ENCODE measurements at regions not wholly inside any gene's neighbourhood (a gene's known extent, or its start where the extent isn't known, plus 50 kb on each side); places are given as distances from the start of the nearest gene placed in this dataset.
"Not testable (repeated sequence)": the region's sequence is repeated elsewhere in the genome, so short reads cannot be mapped to it uniquely, and the experiment has no call there.

GRCh38 chr2:64745562-64745961 is 91.8 kb upstream of the SERTAD2 start:
- DNase-seq: no peak

- not testable (repeated sequence) for DNase-seq
Measured at GRCh38 chr2:64747690-64748091, 94.0 kb upstream of the SERTAD2 start.

DNA sequence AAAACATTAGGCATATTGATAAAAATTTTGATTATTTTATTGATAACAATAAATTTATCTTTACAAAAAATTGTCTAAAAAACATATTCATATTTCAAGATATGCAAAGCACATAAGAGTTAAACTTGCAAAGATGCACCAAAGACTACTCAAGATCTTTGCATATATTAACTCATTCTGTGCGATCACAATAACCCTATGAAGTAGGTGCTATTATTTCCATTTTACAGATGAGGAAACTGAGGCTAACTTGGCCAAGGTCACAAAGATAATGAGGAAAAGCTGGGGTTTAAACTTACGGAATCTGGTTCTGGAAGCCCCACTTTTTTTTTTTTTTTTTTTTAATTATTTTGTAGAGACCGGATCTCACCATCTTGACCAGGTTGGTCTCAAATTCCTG is 94.4 kb upstream of the SERTAD2 start:
- no peak for DNase-seq

DNA sequence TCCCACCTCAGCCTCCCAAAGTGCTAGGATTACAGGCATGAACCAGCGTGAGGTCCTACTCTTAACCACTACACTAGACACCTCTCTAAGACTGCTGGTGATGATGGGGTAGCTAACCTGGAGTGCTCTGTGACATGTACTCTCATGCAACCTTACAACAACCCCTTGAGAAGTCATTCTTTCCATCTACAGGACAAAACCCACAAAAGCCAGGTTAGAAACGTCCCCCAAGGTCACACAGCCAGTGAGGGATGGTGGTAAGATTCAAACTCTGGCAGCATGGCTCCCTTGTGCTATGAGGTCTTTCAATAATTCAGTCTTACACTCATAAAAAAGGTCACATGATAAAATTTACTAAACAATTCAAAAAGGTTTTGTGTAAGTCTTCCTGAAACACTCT is 94.8 kb upstream of the SERTAD2 start:
- no peak for DNase-seq

GRCh38 chr2:64749446-64749845 is 95.7 kb upstream of the SERTAD2 start:
- no peak for DNase-seq

GRCh38 chr2:64750001-64750816 is 96.5 kb upstream of the SERTAD2 start:
- no peak for DNase-seq

DNA sequence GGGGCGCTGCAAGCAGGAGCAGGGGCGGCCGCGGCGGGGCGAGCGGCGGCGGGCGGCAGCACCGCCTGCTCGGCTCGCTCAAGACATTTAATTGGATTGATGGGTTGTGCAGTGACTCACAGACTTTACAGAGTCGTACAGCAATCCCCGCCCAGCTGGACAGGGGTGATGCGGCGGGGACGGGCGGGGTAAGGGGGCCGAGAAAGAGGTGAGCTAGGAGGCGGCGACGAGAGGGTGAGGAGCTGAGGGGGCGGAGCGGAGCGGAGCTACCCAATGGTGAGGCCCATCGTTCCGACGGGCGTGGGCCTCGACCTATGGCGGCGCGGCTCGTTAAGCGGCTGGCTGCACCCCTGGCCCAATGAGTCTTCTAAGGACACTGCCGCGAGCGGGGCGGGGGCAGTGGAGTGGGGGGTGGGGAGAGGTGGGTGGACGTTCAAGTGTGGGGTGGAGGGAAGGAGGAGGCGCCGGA is 97.1 kb upstream of the SERTAD2 start:
- DNase-seq: peak; percentile 98

GRCh38 chr2:64751286-64752260 is 97.9 kb upstream of the SERTAD2 start:
- no peak for DNase-seq

GRCh38 chr2:64753399-64753798 is 99.7 kb upstream of the SERTAD2 start:
- DNase-seq: no peak

DNA sequence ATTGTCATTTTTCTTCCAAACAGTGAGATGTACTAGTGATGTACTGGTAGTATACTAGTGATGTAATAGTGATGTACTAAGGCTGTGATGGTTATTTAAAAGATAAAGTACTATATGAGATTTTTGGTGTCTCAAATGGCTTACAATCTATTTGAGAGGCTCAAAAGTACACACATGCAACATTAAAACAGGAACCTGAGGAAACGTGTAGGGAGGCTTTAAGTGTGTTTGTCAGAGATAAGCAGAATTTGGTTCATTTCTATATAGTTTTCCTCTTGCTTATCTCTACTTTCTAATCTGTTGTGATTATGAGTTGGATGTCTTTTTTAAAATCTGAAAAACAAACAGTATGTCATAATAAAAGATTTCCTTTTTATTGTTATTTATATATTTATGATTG is 100.9 kb upstream of the SERTAD2 start:
- no peak for DNase-seq

- DNase-seq: no peak
Measured at GRCh38 chr2:64757126-64757525, 103.4 kb upstream of the SERTAD2 start.

DNA sequence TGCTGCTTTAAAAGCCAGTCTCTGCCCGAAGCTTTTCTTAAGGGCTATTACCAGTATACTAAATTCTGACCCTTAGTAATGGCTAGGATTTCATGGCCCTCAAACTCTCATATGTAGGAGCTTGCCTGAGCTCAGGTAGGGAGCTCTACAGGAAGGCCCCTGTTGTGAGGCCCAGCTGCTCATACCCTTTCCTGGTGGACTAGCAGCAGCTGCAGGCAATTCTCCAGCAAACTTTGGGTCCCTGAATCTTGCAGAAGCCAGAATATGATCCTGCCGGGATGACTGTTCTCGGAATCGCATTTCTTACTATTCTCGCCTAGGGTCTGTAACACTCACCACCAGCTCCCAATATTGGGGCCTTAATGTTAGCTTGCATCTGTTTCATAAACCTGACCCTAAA is 106.4 kb upstream of the SERTAD2 start:
- DNase-seq: no peak

DNA sequence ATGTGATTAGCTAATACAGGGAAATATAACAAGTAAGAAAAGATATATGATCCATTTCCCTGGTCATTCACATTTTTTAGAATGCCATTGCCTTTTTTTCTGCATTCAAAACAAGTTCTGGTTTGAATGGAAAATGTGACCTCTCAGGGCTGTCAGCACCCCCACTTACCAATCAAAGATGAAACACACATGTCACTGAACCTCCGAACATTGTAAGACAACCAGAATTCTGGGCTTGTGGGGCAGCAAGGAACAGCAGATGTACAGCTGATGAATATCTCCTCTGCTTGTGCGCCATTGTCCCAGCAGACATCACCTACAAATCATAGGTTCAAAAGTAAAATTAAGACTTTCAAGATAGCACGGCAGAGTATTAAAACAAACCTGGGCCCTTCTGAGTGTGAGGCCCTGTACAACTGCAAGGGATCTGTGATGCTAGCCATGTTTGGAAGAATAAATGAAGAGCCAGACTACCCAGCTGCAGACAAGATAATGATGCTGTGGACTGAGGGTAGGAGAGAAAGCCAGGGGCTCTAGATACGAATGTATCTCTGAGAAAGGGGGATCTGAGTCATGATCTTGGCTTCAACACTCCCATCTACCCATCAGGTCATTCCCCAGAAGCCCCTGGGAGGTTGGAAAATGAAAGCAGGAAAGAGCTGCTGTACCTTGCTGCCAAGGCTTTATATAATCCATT is 108.7 kb upstream of the SERTAD2 start:
- DNase-seq: no peak

- no peak for DNase-seq
Measured at GRCh38 chr2:64763126-64763525, 109.4 kb upstream of the SERTAD2 start.

GRCh38 chr2:64765160-64765805 is 111.6 kb upstream of the SERTAD2 start:
- DNase-seq: no peak

DNA sequence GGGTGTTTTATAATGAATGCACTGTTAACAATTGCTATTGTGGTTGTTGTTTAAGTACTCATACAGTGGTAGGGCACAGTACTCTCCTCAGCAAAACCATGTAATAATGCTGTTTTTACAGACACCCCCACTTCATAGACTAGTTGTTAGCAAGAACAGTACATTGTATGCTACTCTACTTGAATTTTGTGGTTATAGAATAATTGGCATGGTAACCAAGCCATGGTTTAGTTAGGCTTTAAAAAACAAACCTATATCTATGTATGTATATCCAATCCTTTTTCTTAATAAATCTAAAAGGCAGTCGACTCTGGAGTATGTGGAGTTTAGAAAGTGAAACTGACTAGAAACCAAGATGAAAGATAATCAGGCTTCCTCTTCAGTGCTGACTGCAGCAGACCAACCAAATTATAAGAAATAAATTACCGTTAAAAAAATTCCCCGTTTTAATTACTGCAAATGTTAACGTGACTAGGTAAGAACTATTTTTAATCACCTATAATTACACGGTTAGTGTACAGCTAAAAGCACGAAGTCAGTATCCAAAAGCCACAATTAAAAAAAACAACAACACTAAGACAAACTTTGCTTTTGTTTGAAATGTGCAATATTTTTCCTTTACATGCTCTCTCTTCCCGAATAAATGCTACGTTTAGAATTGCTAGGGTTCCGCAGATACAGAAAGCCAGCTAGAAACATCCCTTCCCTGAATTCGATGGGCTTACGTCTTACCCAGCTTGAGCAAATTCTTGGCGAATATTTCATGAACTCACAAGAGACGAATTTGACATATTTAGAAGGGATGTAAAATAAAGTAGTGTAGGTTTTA is 113.3 kb upstream of the SERTAD2 start:
- DNase-seq: no peak

GRCh38 chr2:64767670-64768468 is 114.2 kb upstream of the SERTAD2 start:
- peak; percentile 60 for DNase-seq

- DNase-seq: no peak
Measured at GRCh38 chr2:64768491-64769005, 114.8 kb upstream of the SERTAD2 start.

DNA sequence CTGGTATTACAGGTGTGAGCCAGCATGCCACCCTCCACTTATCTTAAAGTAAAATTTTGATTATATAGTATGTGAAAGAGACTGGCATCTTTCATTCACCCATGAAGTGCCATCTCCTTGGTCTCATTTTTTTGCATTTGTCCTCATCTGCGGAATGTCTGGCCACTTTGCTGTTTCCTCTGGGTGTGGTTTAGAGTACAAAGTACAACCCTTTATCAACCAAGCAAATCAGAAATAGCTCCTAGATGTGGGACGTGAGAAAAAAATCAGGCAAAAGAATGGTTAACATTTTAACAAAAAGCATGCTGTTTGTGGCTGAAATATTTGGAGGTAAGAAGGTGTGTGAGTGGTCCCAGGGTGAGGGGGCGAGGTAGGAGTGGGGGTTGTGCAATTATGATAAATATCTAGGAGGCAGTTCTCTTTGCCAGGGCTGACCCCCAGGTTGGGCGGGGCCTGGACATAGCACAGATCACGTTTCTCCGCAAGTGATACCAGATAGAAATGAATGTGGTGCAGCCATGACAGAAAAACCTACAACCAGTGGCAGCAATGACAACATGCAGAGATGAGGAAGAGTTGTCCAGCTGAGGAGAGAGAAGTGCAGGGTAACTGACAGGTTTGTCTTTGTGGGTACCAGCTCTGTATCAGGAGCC is 115.8 kb upstream of the SERTAD2 start:
- no peak for DNase-seq
